ENCODE measurements at regions not wholly inside any gene's neighbourhood (a gene's known extent, or its start where the extent isn't known, plus 50 kb on each side); places are given as distances from the start of the nearest gene placed in this dataset.

DNA sequence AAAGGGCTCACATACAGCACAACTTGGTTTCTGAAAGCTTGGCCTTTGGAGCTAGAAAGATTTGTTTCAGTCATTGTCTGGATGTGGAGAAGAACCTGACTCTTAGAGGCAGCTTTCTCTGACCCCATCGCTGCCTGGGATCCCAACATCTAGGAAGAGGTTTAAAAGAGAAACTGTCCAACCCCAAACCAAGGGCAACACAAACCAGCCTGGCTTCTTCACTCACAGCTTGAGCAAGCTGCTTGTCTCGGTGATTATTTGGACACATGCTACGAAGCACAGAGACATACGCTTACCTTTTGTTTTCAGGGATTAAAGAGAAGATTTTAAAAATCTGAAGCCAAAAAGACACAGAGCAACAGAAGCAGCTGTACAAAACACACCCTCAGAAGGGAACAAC is 109.8 kb downstream of the ETS2 start:
- no peaks in the 10 kb centered on the region for H3K9me3 ChIP-seq (ENCODE audit: low read length)
- no peaks in the 10 kb centered on the region for H4K20me1 ChIP-seq (ENCODE audit: low read length)
- H3K4me1 ChIP-seq (ENCODE audit: insufficient read depth, low read length), result peaks cover 49% of the 10 kb centered on the region
- no peak for ATAC-seq
- H3K9me2 ChIP-seq (replicated peaks; ENCODE audit: low read length), result no peaks in the 10 kb centered on the region
- CTCF ChIA-PET, result no interaction called here
- no peak for DNase-seq
- no peaks in the 10 kb centered on the region for H3K27me3 ChIP-seq (ENCODE audit: low read length)
- no TSS peak for BruUV-seq (replicated peaks)
- no peak overlapping the region for H3K9ac ChIP-seq (ENCODE audit: low read length)
- no peak overlapping the region for H3K27ac ChIP-seq (ENCODE audit: low read length)
- intact Hi-C loops (cut with micrococcal nuclease), result no loop called here
- no peaks in the 10 kb centered on the region for H3K79me2 ChIP-seq (ENCODE audit: low read length)
- H3K4me3 ChIP-seq (ENCODE audit: low read length), result no peak overlapping the region
- no peaks in the 10 kb centered on the region for H3K36me3 ChIP-seq (ENCODE audit: low read depth, low read length)
- H2AFZ ChIP-seq (ENCODE audit: low read length), result no peak overlapping the region
- no peak overlapping the region for H3K4me2 ChIP-seq (ENCODE audit: low read length)
- POLR2A ChIA-PET (ENCODE audit: unreplicated experiment), result no interaction called here
- no peaks in the 10 kb centered on the region for H3F3A ChIP-seq (ENCODE audit: low read length, unreplicated experiment)
- TF ChIP-seq EZH2phosphoT487 (IDR thresholded peaks at IDR 0.05; ENCODE audit: borderline replicate concordance, low read length) (no peak), CTCF (conservative IDR thresholded peaks at IDR 0.05; ENCODE audit: low read depth, low read length) (no peak), EZH2 (IDR thresholded peaks at IDR 0.05; ENCODE audit: low read length, unreplicated experiment) (no peak)

DNA sequence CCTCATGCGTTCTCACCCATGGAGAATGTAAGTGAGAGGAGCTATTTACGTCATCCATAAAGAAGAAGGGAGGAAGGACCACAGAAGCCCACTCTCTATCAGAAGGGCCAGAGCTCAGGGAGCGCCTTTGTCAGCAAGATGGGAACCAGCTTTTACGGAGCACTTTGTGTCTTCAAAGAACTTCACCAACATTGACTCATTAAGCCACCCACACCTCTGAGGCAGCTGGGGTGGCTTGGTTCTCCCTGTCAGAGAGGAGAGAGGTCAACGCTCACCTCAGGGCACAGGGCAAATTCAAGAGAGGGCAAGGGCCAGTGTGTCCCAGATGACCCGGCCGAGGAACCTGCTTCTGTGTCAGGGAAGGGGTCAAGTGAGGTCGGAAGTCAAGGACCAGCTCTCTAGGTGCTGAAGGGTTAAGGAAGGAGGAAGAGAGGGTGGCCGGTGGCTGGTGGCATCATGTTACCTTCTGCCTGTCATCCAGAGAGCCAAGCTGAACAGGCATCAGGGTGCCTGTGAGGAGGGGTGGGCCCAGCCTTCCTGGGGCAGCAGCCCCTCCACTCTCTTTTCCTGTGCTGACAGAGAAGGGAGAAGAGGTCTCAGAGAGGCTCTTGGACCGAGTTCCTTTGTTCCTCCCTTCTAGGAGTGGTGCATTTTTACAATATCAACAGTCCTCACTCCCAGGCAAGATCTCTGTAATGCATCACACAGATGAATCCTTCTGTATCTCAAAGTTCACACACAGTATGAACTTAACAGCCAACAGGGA is 109.0 kb downstream of the ETS2 start:
- Histone ChIP-seq H3K9me3 (ENCODE audit: low read length) (no peaks in the 10 kb centered on the region), H3K36me3 (ENCODE audit: low read depth, low read length) (no peaks in the 10 kb centered on the region), H3K4me3 (ENCODE audit: low read length) (no peak overlapping the region), H3F3A (ENCODE audit: low read length, unreplicated experiment) (no peaks in the 10 kb centered on the region), H4K20me1 (ENCODE audit: low read length) (no peaks in the 10 kb centered on the region), H3K9ac (ENCODE audit: low read length) (no peak overlapping the region), H3K9me2 (replicated peaks; ENCODE audit: low read length) (no peaks in the 10 kb centered on the region), H3K79me2 (ENCODE audit: low read length) (no peaks in the 10 kb centered on the region), H2AFZ (ENCODE audit: low read length) (no peak overlapping the region), H3K27ac (ENCODE audit: low read length) (no peak overlapping the region), H3K4me1 (ENCODE audit: insufficient read depth, low read length) (peaks cover 54% of the 10 kb centered on the region), H3K27me3 (ENCODE audit: low read length) (no peaks in the 10 kb centered on the region), H3K4me2 (ENCODE audit: low read length) (no peak overlapping the region)
- TF ChIP-seq EZH2 (IDR thresholded peaks at IDR 0.05; ENCODE audit: low read length, unreplicated experiment) (no peak), CTCF (conservative IDR thresholded peaks at IDR 0.05; ENCODE audit: low read depth, low read length) (no peak)
- BruUV-seq (replicated peaks), result no TSS peak
- no peak for DNase-seq
- POLR2A ChIA-PET (ENCODE audit: unreplicated experiment), result interaction anchor here (0.5 kb wide), 1 partner anchor 112 kb away, joined by 4 read pairs; no protein-coding TSS in a partner anchor
- ATAC-seq, result no peak
- intact Hi-C loops (cut with micrococcal nuclease), result no loop called here
- CTCF ChIA-PET, result no interaction called here

DNA sequence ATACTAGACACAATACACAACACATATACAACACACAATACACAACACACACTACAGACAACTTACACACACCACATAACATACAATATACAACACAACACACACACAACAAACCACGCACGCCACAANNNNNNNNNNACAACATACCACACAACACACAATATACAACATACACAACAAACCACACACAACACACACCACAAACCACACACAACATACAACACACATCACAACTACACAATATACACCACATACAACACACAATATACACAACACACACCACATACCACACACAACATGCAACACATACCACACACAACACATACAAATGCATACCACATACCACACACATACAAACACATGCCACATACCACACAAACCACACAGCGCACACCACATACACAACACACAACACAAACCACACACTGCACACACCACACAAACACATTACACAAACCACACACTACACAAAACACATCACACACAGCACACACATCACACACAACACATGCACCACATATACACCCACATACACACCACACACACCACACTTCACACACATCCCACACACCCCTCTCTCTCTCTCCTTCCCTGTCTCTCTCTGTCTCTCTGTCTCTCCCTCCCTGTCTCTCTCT is 108.3 kb downstream of the ETS2 start:
- H3K4me2 ChIP-seq (ENCODE audit: low read length), result peak overlapping the region; percentile 70
- CTCF ChIA-PET, result no interaction called here
- no peaks in the 10 kb centered on the region for H3K79me2 ChIP-seq (ENCODE audit: low read length)
- no peaks in the 10 kb centered on the region for H3K27me3 ChIP-seq (ENCODE audit: low read length)
- no peaks in the 10 kb centered on the region for H3K9me2 ChIP-seq (replicated peaks; ENCODE audit: low read length)
- H4K20me1 ChIP-seq (ENCODE audit: low read length), result no peaks in the 10 kb centered on the region
- peak overlapping the region; percentile 50; the same call in 1 of the 2 replicates for H3K4me3 ChIP-seq (ENCODE audit: low read length)
- H3K9ac ChIP-seq (ENCODE audit: low read length), result no peak overlapping the region
- peaks cover 57% of the 10 kb centered on the region for H3K4me1 ChIP-seq (ENCODE audit: insufficient read depth, low read length)
- H3F3A ChIP-seq (ENCODE audit: low read length, unreplicated experiment), result no peaks in the 10 kb centered on the region
- no peak overlapping the region for H2AFZ ChIP-seq (ENCODE audit: low read length)
- intact Hi-C loops (cut with micrococcal nuclease), result loop anchor here (2.0 kb wide), 1 partner anchor 109 kb away; the partner anchor contains the start of gene ETS2
- H3K36me3 ChIP-seq (ENCODE audit: low read depth, low read length), result no peaks in the 10 kb centered on the region
- POLR2A ChIA-PET (ENCODE audit: unreplicated experiment), result interaction anchor here (0.5 kb wide), 1 partner anchor 111 kb away, joined by 4 read pairs; no protein-coding TSS in a partner anchor
- TF ChIP-seq EZH2 (IDR thresholded peaks at IDR 0.05; ENCODE audit: low read length, unreplicated experiment) (no peak), CTCF (conservative IDR thresholded peaks at IDR 0.05; ENCODE audit: low read depth, low read length) (no peak), EZH2phosphoT487 (IDR thresholded peaks at IDR 0.05; ENCODE audit: borderline replicate concordance, low read length) (no peak)
- peak overlapping the region; percentile 66; the same call in 1 of the 2 replicates for H3K27ac ChIP-seq (ENCODE audit: low read length)
- H3K9me3 ChIP-seq (ENCODE audit: low read length), result no peaks in the 10 kb centered on the region
- DNase-seq (no peak), ATAC-seq (no peak)
- no TSS peak for BruUV-seq (replicated peaks)
